ENCODE measurements at regions not wholly inside any gene's neighbourhood (a gene's known extent, or its start where the extent isn't known, plus 50 kb on each side); places are given as distances from the start of the nearest gene placed in this dataset.

DNA sequence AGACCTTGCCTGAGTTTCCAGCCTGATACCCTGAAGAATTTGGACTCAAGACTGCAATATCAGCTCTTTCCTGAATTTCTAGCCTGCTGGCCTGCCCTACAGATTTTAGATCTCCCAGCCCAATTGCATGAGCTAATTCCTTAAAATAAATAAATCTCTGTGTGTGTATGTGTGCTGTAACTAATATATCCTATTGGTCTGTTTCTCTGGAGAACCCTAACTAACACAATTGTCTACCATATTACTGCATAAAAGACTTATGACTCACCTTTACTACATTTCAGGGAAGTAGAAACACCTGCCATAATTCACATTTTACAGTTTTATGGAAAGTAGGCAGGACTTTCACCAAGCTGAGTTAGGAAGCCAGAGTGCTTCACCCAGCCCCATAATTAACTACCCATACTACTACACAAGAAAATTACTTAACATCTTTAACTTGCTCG, 90.7 kb upstream of the BEND6 start:
- DNase-seq (ENCODE audit: low spot score), result no peak

DNA sequence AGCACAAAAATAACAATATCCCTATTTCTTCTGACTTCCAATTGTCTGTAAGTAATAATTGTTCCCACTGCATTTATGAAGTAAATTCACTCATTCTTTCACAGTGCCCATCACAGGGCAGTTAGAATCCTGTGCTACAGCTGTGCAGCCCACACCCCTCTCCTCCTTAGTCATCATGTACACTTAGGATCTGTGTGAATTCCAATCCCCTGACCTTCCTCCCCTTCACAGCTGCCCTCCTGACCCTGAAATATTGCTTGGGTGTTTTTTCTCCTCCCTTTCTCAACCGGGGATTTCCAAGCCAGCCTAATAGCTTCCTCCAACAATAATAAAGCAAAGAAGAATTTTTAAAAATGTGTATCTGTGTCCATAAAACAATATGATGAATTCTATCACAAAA, 91.5 kb upstream of the BEND6 start:
- no peak for DNase-seq (ENCODE audit: low spot score)

DNA sequence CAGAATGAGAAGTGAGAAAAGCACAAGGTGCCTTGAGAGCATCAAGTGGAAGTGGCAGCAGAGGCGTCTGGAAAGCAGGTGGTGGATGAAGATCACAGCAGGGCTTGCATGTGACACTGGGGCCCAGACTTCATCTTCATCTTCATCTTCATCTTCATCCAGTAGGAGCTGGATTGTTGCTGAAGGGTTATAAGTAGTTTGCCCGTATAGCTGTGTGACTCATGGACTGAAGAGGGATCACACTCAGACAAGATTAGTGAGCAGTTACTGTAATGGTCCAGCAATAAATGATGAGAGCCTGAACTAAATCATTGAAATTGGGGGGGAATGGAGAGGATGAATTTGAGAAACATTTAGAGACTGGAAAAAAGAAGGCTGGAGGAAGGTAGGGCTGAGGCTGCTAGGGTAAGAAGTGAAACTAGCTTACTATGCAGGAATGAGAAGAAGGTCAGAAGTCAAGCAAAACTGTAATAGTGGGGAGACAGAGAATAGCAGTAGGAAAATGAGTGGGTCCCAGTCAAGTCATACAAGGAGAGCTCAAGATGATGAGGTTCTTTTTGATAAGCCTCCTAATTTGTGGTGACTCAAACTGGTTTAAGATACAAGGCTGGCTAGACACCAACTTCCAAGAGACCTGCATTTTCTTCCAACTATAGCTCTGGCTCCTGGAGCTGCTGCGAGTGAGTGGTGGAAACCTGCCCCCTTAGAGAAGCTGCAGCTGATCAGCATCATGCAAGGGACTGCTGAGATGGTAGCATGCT, 92.3 kb upstream of the BEND6 start:
- no peak for DNase-seq (ENCODE audit: low spot score)

DNA sequence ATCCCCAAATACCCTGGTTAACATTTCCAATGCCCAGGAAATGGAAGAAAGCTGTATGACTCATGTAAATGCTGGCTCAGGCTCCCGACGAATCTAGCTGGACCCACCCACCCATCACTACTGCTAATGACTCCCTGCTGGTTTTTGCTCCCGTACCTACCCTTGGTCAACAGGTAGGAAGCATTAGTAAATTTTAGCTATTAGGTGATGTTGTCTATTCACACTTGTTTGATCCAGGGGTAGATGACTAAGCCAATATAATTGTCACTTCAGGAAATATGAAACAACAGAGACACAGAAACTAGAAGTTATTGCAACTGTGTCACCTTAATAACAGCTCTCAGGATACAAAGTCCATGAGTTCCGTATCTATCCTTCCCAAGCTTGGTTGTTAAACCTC, 94.4 kb upstream of the BEND6 start:
- no peak for DNase-seq (ENCODE audit: low spot score)

DNA sequence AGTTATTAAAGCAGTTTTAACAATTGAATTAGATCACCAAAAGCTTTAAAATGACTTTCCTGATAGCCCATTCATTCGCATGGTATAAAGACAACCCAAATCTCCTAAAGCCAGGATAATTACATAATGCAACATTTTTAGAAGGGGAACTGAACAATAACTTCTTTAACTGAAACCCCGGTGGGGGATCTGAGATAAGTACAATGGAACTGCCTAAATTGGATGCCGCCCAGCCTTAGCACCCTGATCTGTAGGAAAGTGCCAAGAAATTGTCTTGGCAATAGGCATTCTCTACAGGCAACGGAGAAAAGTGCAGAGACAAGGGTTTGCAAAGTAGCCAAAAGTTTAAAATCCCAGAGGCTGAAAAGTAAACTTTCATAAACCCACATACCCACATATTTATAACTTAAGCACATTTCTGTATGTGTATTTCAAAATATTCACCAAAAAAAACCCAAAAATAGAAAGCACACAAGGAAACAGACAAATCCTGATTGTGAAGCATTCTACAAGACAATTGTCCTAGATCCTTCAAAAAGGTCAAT, 98.8 kb upstream of the BEND6 start:
- DNase-seq (ENCODE audit: low spot score), result no peak

DNA sequence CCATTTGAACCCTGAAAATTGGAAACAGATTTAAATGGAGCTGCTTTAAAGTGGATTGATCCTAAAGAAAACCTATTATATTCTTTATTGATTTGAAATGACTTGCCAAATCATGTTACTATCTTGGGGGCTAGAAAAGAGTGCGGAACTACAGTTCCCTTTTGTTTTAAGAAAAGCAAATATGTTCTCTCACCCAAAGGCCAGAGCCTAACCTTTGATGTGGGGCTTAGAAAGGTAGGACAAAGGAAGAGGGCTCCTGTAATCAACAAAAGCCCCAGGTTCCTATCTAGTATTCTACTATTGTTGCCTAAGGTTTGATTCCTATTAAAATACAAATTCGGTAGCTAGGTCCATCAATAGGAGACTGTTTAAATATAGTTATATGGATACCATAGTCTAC, 100.8 kb upstream of the BEND6 start:
- DNase-seq (ENCODE audit: low spot score), result no peak

DNA sequence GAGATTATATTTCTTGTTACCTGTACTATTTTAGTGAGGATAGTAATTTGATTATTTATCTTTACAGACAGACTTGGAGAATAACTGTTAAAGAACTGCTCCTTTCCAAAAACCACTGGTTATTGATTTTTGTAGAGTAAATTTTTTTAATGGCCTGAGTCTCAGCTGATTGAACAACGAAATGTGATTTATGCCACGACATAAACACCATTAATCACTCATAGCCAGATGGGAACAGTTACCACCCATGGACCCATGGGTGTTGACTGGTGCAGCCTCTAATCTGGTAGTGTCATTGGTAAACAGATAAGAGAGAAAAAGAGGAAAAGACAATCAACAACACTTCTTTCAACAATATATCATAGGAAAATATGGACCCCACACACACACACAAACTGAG, 101.4 kb upstream of the BEND6 start:
- DNase-seq (ENCODE audit: low spot score), result no peak

DNA sequence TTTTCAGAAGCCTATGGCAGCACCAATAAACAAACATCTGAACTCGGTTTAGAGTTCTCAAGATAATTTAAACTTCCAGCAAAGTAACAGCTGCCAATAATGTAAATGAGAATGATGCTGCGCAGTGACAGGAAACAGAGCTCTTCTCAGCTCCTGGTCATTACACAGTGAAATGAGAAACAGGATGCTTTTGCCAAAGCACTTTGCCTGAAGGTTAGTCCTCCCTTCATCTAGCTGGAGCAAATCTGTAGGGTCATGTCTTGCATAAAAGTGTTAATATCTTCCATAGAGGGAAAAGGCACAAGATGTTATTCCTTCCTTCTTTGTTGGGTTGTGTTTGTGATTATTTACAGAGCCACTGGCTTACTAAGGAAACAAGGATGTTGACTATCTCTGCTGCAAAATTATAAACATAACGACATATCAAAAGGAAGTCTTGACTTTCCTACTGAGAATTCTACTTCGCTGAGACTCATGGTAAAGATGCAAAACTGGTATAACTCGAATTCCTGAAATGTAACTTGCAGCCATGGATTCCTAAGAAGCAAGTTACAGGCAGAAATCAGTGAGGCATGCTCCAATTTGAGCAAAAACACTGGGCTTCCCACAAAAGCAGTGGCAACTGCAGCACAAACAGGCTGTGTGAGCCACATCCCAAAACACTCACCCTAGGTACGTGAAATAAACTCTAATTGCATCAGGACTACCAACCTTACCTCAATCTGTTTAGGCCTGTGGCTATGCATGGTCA, 102.5 kb upstream of the BEND6 start:
- DNase-seq (ENCODE audit: low spot score), result peak; percentile 21

DNA sequence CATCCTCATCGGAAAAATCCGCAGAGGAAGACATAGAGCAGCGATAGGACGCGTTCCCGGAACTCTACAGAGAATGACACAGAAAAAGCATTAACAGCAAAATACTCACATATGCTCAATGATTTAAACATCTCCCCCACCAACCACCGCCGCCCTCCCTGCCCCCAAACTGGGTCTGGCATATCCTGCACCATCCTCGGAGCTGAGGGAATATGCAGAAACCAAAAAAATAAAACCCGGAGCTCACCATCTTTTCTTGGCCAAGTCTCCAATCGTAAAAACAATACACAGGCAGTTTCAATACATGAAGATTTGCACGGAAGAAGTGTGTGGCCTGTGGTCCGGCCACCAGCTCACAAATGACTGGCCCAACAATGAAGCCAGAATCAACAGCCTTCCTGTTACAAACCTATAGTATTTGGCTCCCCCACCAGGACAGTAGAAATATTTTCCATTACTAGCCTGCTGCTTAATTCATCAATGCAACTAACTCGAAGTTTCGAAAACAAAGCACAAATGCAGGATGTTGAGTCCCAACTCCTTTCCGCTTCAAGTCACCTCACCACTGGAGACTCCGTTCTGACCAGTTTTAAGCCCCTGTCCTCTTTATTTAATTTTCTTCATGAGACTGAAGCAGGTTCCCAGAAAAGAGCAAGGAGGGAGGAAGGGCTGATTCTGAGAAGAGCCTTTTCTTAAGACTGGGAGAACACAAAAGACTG, 103.2 kb upstream of the BEND6 start:
- peak; percentile 95 for DNase-seq (ENCODE audit: low spot score)

DNA sequence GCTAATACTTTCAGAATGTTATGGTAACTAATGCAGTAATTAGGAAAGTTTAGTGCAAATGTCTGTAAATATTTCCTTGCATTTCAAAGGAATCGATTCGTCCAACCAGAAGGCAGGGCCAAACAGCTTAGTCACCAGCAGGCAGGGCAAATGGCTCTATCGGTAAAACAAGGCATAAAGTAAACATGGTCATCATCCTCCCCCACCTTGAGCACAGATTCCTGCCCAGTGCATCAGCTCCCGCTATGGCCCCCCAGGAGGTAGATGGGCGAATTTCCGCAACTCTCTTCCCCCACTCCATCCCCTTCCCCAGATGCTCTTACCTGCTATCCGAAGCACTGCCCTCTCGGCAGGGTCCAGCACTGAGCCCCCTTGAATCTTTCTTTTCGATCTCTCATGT, 103.8 kb upstream of the BEND6 start:
- peak; percentile 64 for DNase-seq (ENCODE audit: low spot score)

DNA sequence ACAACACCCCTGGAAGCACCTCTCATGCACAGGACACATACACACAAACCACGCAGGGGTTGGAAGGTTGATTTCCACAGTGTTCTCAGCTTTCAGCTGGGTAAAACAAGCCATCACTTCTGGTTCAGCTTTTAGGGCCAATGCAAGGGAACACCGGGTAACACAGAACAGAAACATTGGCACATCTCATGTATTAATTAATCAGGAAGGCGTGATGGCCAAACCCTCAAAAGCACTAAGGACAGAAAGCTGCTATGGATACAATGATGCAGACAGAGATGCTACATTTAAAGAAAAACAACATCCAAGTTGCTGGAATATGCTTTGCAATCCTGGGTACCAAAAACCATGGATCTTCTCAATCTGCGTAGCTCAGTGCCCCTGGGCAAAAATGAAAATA, 104.3 kb upstream of the BEND6 start:
- DNase-seq (ENCODE audit: low spot score), result peak; percentile 62

DNA sequence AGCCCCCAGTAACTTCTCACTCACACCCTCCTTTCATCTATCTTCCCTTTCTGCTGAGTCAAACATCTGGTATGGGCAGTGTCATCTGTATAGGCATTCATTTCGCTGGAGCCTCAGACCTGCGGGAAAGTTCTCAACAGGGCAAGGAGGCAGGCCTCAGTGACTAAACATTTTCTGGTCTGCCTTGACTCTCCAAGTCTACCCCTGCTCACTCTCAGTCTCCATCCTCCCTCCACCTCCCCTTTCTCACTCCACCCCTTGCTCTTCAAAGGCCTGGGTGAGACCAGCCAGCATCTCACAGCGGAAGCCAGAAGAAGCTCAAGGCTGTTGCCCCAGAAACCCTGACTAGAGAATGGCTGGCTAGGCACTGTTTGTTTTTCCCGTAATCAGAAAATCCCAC, 105.0 kb upstream of the BEND6 start:
- peak; percentile 47 for DNase-seq (ENCODE audit: low spot score)

DNA sequence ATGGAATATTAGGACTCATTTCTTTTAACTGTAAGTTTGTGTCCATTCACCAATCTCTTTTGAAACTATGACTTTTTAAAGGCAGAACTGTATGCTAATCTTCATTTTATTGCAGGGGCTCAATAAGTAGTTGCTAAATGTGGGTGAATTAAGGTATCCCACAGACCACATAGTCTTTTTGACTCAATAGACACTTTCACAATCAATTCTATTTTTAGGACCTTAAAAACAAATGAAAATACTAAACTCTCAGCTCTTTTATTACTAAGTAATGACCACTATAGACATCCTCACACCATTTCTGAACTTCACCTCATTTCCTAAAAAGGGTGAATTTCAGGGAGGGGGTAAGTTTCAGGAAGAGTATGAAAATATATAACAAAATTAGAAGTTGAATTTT, 106.8 kb upstream of the BEND6 start:
- no peak for DNase-seq (ENCODE audit: low spot score)

DNA sequence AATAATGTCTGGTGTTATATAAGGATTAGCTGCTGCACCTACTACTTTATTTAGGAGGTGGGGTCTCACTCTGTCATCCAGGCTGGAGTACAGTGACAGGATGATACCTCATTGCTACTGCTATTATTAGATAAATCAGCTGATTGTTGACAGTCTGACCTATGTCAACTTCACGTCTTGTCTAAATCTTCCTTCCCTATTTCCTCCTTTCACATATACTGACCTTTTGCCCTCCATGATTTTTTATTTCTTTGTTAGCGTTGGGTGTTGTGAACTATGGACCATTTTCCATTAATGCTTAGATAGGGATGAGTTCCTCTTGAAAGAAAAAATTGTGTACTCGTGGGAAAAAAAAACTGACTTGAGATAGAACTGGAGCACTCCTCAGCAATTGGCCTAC, 109.9 kb upstream of the BEND6 start:
- no peak for DNase-seq (ENCODE audit: low spot score)

DNA sequence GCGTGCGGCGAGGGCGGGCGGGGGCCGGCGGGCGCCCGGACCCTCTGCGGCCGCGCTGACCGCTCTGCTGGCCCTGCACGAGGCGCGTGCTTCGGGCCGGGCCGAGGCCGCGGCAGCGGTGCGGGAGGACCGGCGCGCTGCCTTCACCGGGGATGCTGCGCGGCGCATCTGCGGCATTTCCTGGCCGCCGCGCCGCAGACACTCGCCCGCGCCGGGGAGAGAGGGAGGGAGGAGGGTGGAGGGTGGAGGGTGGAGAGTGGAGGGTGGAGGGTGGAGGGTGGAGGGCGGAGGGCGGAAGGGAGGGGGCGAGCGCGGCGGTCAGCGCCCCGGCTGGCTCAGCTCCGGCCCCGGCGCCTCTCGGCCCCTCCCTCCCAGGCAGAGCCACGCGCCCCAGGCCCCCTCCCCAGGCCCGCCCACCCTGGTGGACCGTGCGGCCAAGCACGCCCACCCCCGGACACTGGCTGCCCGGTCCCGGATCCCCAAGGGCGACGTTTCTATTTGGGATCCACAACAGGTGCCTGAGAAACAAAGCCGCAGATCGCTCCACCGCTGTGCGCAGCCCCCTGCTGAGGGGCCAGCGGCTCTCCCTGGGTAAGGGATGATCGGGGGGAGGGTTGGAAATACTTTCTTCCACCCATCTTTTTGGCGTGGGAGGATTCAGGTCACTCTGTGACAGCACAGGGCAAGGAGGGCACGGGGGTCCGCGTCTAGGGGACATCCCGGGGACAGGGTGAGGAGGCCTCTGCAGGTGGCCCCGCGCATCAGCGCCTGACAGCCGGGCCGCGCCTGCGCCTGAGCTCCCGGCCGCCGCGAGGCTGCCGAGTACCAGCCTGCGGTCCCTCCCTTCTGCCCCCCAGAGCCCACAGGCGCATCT, 111.2 kb upstream of the BEND6 start:
- DNase-seq (ENCODE audit: low spot score), result peak; percentile 76

DNA sequence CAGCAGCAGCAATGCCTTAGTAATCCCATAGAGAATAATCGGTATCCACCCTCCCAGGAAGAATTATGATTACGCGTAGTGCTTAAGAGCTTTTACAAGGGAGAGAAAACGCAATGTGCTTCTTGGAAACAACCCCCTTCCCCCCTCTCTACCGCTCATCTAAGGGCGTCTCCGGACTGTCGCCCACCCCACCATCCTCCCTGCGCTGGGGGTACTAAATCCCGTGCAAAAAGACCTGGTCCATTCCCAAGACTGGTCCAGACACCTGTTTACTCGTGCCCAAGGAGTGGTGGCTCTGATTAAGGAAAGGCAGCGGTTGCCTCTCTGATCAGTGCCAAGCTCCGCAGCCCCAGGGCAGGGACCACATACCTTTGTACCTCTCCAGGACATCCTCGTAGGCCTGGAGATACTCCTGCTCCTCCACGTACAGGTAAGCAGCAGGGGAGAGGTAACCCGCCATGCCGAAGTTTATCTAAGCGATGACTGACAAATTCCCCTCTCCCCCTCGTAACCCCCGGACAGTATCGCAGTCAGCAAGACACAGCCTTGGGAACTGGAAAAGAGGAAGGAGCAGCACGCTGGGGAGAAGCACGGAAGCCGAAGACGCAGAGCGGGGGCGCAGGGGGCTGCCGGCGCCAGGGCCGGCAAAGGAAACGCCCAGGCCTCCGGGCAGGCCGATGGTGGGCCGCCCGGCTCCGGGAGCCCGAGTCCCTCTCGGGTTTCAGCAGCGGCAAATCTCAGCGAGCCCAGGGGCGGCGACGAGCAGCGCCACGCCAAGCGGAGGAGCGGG, 112.0 kb upstream of the BEND6 start:
- peak; percentile 36 for DNase-seq (ENCODE audit: low spot score)

DNA sequence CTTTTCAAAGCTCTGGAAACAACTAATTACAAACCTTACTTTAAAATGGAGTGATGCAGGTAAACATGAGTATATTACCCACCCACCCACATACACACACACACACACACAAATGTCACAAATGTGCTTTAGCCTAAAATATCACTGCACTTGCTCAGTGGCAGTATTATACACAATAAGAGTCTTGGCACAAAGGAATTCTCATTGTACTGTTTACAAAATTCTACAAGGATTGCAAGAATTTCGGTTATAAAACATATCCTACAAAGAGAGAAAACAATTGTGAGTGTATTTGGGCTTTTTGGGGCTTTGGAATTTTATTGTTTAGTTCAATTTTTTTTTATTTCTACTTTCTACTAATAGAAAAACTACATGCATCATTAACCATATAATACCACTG, 113.2 kb upstream of the BEND6 start:
- DNase-seq (ENCODE audit: low spot score), result no peak

DNA sequence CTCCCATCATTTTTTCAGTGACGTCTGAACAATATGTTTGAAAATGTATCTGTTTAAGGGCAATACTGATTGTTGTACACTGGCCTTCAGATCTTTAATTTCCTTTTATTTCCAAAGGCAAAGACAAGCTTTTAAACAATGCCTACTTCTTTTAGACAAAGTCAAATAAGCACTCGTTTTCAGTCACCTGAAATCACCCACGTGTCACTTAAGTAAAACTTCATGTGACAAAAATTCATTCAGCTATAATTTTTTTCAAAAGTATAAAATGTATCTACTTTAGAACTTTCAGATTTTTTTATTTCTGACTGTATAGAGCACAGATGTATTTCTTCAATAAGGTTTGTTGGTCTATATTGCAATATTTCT, 113.5 kb upstream of the BEND6 start:
- DNase-seq (ENCODE audit: low spot score), result no peak

DNA sequence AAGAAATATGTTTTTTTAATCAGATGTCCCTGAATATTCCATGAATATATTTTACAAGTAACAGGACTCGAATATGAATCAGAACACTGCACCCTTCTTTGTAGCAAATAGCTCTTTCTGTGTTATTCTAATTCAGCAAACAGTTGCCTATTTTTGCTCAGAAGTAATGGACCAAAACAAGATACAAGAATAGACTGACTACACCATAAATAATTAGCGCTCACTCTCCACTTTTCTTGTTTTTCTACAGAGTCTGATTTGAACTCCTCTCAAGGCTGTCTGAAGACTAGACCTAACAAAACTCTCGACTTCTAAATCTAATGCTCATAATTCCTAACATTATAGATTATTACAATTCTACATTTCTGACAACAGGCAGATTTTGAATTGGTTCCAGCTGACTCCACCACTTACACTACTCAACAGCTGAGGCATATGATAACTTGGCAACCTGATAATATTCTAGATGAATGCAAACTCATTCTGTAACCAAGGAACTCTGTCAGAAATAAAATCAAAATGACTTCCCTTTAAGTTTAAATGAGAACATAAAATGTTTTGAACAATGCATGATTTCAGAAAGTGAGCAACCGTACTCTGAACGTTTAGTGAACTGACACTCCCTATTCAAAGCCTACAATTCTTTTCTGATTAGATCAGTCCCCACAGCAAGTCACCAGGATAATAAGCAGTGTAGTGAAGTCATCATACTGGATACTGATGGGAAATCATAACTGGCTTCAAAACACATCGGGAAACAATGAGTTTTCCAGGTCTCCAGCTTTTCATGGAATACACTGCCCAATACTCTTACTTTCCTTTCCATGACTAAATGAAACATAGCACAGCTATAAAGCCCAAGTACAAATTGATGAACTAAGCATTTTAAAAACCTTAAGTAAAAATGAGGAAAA, 114.2 kb upstream of the BEND6 start:
- DNase-seq (ENCODE audit: low spot score), result peak; percentile 44

All from cerebellar cortex (tissue), 1 donor.